HG03064 (cell line): ENCODE measurements at regions not wholly inside any gene's neighbourhood (a gene's known extent, or its start where the extent isn't known, plus 50 kb on each side); places are given as distances from the start of the nearest gene placed in this dataset.

Source experiments
- ATAC-seq: cut with Tn5 transposase; IDR thresholded peaks from one replicate; pipeline ENCODE4 v1.9.1; 2021; ENCODE audit warnings: low read depth; ENCODE audit not compliant: unreplicated experiment

DNA sequence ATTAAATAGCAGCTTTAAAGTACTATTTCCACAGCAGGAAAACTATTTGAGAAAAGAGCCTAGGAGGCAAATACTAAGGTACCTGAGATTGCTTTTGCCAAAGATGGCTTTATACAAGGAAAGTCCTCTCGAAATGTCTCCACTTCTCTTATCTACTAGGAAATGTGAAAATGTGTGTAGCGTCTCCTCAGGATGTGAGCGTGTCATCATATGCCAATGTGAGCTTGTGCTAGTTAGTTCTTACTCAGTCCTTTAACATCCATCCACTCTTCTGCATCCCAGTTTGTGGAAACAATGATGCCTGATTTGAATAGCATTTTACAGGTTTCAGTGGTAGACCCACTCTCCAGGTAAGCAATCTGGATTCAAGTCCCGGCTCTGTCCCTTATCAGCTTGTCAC, 421.0 kb downstream of the DYNC2H1 start:
- no peak for ATAC-seq

DNA sequence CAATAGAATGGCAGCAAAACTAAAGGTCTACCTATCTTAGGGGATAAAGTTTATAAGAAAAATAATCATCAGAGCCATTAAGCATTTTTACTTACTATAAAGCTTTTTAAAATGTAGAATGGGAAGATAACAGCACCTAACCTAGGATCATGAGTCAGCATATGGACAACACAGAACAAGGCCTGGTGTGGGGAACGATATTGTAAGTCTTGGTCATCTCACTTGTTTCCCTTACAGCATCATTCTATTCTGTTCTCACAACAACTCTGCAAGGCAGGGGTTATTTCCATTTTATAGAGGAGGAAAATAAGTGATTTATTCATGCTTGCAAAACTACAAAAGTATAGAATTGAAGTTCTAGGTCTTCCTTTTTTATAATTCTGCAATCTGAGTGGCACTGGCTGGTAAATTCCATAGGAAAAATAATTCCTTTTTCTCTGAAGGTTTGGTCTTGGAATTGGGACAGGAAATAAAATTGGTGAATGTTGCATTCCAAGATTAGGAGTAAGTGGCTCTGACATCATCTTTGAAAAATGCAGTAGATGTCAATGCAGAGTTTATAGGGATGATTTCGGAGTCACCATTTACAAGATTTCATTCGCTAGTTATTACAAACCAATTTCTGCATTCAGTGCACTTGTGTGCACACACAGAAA, 423.0 kb downstream of the DYNC2H1 start:
- ATAC-seq: no peak

DNA sequence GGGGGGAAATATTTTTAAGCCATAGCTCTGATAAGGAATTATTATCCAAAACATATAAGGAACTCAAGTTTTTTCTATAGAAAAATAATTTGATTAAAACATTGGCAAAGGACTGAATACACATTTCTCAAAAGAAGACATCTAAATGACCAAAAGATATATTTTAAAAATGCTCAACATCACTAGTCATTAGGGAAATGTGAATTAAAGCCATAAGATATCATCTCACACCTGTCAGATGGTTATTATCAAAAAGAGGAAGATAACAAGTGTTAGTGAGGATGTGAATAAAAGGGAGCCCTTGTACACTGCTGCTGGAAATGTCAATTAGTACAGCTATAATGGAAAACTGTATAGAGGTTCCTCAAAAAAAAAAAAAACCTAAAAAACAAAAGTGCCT, 425.0 kb downstream of the DYNC2H1 start:
- no peak for ATAC-seq

DNA sequence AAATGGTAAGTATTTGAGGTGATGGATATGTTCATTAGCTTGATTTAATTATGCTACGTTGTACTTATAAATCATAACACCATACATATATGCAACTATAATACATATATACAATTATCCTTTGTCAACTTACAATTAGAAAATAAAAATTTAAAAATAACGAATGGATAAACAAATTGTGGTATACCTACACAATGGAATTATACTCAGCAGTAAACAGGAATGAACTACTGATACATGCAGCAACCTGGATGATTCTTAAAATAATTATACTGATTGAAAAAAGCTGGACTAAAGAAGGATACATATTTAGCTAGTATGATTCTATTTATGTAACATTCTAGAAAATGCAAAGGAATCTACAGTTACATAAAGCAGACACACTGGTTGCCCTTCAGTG, 425.7 kb downstream of the DYNC2H1 start:
- no peak for ATAC-seq

DNA sequence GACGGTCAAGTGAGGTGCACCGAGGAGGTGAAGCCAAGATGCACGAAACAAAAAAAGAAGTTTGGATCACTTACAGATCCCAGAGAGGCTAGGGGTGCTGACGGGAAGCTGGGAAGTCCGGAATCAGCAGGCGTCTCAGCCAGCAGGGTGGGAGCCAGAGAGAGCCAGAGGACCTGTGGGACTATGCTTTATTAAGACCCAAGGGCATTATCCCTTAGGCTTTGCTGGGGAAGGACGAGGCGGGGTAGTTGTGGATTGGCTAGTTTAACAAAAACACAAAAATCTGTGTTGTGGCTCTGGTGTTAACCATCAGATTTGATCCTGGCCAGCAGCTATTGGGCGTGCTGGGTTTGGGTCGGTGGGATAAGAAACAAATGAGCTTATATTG, 427.1 kb downstream of the DYNC2H1 start:
- ATAC-seq: no peak

DNA sequence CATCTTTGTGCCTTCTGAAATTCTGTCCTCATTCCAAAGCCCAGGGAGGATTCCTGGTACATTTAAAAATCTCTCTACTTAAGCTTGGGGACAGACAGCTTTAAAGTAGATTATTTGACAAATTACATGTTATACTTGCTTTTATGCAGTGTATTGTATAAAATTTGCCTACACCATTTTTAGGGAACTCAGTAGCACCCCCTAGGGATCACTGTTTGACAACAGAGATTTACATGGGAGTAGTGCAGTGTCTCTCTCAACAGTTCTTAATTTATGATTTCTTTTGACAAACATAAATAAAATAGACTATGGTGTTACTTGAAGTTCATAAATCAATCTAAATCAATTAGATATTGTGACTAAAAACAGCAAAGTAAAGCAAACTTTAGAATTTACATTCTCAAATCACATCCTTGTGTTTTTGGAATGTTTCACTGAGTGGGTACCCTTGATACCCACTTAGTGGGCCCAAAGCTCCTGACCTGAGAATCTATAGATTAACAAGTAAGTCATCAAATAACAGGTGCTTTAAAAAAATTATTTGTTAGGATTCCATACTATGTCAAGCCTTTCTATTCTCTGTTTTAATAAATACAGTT, 428.8 kb downstream of the DYNC2H1 start:
- ATAC-seq: no peak

DNA sequence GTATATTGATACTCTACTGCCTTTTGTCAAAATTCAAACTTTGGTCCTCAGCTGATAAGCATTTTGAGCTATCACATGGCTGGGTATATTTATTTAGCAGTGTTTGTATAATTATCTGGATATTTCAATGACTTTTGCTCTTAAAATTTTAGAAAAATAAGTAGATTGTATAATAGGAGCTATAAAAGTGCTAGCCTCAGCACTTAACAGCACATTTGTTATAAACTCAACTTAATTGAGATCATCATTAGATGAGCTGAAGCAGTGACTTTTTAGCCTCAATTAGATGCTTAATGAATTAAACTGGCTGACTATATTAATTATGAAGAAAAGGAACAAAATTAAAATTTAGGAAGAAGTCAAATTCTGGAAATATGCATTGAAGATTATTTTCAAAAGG, 429.9 kb downstream of the DYNC2H1 start:
- ATAC-seq: no peak

DNA sequence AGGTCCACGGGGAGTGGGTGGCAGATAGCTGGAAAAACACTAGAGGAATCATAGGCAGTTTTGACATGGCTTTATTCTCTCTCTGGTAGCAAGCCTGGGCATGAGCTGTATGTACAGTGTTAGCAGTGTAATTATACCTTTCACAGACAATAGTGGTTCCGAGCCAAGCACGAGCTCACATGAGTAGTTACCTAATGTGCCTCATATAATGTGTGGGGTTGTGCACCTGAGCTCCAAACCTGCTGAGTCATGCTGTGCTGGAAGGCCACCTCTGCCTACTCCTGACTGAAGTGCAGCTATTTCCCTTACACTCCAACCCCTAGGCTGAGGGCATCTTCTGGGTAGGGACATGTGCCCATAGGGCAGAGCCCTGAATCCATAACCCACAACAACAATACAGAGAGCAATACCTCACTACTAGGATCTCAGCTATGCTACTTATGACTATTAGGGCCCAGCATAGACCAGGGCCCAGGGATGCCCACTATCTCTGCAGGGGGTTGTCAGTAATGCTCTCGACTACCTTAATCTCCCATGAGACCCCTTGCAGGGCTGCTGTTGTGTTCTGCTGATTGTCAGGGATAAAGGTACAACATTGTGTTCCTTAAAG, 432.1 kb downstream of the DYNC2H1 start:
- no peak for ATAC-seq

DNA sequence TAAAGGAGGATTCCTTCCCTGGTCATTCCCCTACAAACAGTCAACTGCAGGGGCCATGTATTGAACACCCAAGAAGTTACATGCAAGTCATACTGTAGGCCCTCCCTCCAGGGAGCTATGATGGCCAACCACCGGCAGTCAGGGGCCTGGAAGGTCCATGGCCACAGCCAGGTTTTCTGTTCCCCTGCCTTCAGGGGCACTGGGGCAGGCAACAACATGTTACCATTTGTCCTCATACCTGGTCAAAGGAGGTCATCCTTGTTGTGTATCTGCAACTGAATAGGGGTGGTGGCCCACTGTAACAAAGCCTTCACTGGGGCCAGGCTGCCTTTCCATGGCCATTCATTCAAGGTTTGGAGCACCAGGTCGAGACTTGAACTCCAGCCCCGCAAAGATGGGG, 433.6 kb downstream of the DYNC2H1 start:
- no peak for ATAC-seq

DNA sequence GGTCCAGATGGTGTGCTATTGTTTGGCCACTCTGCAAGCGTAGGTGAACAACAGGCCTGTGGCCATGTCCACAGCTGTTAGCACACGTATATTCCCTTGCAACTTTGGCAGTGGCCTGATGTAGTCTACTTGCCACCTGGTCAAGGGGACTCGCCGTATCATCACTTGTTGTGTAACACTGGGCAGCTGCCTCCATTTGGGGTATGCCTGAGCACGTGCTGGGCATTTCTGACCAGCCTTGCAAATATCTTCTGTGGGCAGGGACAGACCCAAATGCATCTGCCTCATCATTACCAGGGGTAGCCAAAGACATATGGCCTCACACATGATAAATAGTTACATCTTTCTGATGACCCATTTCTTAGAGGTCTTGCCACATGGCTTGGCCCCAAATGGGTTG, 434.2 kb downstream of the DYNC2H1 start:
- ATAC-seq: no peak

DNA sequence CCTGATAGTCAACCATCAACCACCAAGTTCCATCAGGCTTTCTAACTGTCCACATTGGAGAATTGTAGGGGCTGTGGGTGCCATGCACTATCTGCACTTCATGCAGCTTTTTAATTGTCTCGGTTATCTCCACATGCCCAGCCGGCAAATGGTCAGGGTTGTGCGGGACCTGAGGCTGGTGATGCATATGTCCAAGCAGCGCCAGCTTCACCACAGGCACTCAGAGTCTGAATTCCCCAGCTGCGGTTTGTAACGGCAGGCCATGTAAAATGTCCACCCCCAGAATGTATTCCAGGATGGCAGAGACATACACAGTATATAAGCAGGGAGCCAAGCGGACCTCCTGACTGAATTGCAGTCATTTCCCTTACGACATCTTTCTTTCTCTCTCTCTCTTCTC, 435.6 kb downstream of the DYNC2H1 start:
- no peak for ATAC-seq

DNA sequence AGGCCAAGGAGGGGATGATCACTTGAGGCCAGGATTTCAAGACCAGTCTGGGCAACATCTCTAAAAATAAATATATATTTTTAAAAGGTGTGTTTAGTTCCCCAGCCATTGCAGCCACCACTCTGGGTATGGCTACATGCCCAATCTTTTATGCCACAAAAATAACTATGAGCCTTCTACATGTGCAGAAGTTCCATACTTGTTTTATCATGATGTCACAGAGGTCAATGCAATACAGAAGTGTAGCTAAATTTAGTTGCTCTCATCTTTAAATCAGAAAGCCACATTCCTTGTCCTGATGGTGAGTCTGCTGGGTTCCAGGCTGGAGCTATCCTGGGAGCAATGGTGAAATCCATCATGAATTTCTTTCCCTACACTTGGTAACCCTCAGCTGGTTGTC, 436.3 kb downstream of the DYNC2H1 start:
- no peak for ATAC-seq

DNA sequence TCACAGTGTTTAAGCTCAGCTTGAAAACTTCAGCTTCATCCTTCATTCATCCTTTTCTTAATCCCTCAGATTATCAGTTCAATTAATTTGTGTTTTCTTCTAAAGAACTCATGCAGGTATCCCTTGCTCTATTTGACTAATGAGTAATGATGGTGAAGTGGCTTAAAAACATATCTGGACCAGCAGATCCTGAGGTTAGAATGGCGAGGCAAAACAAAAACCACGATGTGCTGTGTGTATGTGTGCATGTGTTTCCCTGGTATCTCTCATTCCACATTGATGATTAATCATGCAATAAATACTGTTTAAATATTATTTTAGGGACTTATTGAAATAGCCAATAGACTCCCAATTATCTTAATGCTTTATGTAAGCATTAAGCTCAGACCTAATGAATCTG, 437.0 kb downstream of the DYNC2H1 start:
- ATAC-seq: no peak

DNA sequence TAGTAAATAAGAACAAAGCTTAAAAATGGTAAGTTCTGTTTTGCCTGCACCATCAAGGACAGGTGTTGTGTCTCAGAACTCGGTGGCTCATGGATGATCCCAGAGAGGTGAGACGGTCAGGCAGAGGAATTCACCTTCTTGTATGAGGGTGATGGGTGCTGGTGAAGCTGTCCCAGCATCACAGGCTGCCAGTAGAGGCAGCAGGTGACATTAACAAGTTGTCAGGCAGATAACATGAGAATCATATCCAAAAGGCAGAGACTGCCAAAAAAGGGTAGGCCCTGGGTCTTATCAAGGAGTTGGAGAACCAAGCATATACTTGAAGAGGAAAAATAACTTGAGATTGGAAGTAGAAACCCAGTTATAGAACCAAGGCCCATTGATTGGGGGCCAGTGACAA, 437.8 kb downstream of the DYNC2H1 start:
- ATAC-seq: no peak

DNA sequence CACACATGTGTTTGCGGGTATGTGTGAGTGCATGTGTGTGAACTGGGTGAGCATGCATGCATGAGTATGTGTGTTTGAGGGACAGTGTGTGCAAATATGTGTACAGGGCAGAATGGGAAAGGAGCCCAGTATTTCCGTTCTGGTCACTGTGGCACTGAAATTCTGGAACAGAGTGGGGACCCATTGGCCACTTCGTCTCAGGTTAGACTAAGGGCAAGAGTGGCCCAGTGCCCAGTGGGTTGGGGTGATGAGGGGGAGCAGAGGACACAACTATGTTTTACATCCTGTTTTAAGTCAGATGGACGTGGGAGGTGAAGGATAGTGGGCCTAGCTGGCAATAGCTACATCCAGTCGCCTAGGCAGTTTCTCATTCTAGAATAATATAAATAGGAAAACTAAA, 438.5 kb downstream of the DYNC2H1 start:
- ATAC-seq: no peak

DNA sequence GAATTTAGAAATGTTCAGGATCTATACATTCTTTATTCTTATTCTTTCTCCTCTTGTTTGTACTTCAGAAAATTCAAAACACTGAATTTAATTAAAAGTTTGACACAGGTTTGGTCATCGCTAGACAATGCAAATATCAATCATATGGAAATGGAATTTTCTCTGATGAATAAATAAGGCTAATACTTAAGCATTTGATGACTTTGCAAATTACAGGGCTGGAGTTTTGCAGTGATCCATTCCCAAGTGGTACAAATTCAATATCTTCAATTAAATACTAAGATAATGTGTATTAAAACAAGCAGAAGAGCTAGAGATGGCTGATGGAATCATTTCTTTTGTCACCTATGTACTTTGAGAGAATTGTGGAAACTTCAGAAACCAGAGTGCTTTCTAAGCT, 439.6 kb downstream of the DYNC2H1 start:
- ATAC-seq: no peak

DNA sequence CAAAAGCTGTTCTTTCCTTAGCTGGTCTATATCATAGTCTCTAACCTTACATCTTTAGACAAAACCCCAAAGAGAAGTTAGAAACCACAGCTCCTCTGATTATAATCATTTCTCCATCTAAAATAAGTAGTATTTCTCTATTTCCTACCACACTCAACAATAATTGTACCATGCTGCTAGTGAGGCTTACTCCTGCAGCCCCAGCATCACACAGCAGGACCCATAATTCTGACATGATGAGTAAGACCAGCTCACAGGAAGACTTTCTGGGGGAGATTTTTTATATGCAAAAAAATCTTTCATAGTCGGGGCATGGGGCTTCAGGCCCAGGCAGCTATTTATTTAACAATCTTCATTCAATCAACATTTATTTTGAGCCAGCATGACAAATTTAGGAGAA, 441.6 kb downstream of the DYNC2H1 start:
- no peak for ATAC-seq

DNA sequence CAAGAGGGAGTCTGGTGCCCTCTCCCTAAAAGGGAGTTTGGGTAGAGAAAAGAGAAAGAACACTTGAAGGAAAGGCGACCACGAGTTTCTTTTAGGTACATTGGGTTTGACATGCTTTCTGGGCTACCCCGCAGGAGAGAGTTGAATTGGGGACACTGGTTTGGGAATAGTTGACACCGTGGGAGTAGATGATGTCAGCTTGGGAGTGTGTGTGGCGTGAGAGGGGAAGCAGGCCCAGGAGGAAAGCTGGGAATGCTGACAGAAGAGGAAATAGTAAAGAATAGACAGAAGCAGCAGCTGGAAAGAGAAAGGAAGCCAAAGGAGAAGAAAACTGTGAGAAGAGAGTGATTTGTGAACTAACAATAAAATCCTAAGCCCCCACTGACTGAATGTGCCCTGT, 442.9 kb downstream of the DYNC2H1 start:
- no peak for ATAC-seq

DNA sequence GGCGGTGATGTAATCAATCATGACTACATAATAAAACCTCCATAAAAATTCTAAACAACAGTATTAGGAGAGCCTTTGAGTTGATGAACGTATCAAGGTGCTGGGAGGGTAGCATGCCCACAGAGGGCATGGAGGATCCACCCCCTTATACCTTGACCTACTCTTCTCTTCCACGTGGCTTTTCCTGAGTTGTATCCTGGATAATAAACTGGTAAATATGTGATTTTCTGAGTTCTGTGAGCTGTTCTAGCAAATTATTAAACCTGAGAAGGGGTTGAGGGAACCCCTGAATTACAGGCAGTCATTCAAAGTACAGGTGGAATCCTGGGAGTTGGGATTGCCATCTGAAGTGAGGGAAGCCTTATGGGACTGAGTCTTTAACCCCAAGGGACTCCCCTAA, 446.9 kb downstream of the DYNC2H1 start:
- no peak for ATAC-seq

DNA sequence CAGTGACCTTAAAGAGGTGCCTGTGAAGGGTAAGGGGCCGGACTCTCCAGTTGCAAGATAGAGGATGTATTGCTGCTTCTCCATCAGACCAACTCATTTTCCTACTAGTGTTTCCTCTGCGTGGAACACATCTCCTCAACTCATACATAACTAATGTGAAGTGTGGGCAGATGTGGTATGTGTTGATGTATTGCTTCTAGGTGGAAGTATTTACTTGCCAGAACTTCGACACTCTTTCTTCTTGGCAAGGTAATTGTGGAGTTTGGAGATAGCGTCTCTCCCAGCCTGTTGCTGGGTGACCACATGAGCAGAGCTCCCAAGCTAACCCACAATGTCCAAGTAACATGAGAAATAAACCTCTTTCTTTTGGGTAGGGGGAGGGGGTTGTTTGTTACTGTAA, 456.9 kb downstream of the DYNC2H1 start:
- ATAC-seq: no peak

DNA sequence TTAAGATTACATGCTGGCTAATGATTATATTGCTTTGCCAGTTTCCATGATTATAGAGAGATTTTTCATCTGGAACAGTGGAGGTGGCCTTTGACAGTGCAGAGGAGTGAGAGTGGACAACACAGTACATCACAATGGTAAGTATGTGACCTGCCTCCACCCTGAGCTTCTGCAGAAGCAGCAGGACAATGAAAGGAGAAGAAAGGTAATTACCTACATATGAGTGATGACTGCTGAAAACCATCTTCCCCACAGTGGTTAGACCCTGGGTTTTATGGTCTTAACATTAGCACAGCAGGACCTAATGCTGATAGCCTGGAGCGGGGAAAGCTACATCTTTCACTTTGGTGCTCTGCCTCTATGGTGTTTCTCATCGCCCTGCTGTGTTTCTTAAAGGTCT, 454.7 kb upstream of the DDI1 start:
- no peak for ATAC-seq

DNA sequence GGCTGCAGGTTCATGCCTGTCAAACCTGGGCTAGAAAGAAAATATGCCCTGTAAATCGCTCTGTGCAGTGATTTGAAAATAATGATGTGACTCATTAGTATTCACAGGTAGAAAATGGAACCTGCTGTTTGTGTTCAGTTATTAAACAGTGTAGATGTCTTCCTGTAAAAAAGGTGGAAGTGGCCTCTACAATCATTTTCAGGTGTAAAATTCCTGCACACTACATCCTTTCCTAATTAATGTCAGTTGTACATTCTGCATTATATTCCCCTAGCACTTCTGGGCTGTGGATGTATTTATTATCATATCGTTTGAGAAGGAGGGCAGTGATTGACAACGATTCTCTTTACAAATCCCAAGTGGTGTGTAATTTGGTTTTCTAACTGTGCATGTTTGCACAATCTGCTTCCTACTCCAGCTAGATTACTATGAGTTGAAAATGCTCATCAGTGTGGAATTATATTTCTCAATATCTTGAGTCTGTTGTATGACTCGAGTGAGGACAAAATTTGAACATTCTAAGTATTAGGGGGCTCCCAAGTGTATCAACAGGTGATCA, 454.0 kb upstream of the DDI1 start:
- no peak for ATAC-seq
